Peyer's patch (tissue), 4 donors: ENCODE measurements at regions not wholly inside any gene's neighbourhood (a gene's known extent, or its start where the extent isn't known, plus 50 kb on each side); places are given as distances from the start of the nearest gene placed in this dataset.

Experiments
- CTCF ChIP-seq, 6 experiments: fragments of 450-650 bp in 4 of 6; fragments of 200-600 bp in 2 of 6; sonication (generic) in 1 of 6; IDR thresholded peaks; one replicate each; pipeline ENCODE4 v1.5.1; 2017 to 2019; ENCODE audit warnings: antibody characterized with exemption in 6 of 6, mild to moderate bottlenecking in 3 of 6, moderate library complexity in 1 of 6
- POLR2A ChIP-seq, 2 donors: fragments of 450-650 bp; IDR thresholded peaks; one replicate each; pipeline ENCODE4 v1.5.1; 2017; ENCODE audit warnings: antibody characterized with exemption in 2 of 2, mild to moderate bottlenecking in 2 of 2, moderate library complexity in 2 of 2

DNA sequence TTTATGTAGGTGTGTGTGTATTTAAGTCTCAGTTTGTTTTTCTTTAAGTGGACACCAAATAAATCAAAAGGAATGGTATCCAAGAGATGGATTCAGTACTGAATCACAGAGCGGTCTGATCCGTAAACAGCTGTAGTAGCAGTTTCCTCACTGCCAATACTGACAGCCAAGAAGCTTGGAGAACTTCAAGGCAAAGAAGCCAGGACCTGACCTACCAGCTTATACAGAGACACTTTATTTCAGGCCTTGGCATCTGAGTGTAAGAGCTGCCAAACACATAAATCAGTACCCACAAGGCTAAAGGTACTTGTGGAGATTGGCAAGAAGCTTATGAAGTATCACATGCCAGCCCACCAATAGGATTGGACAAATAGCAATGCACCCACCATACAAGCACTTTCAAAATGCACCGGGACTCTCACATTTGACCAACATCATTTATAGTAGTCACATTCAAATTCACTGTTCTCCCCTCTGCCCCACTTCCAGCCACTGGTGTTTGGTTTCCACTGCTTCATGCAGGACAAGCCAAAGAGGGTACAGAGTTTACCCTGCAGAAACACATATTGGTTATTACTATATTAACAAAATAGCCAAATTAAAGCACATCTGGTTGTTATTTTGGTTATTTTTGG, 357.9 kb downstream of the KLF12 start:
- TF ChIP-seq CTCF (IDR thresholded peaks at IDR 0.05) (no peak), POLR2A (IDR thresholded peaks at IDR 0.05) (no peak)
